ENCODE measurements at regions not wholly inside any gene's neighbourhood (a gene's known extent, or its start where the extent isn't known, plus 50 kb on each side); places are given as distances from the start of the nearest gene placed in this dataset.
"Not testable (repeated sequence)": the region's sequence is repeated elsewhere in the genome, so short reads cannot be mapped to it uniquely, and the experiment has no call there.

- TF ChIP-seq CTCF (conservative IDR thresholded peaks at IDR 0.05) = no peak
- no peak overlapping the region for H3K27ac ChIP-seq
Observed at GRCh38 chr10:107516349-107516748, 351.8 kb upstream of the SORCS1 start.

- not testable (repeated sequence) for H3K27ac ChIP-seq
Observed at GRCh38 chr10:107504011-107504410, 339.5 kb upstream of the SORCS1 start.

- no peak for TF ChIP-seq CTCF (conservative IDR thresholded peaks at IDR 0.05)
- no peak overlapping the region for H3K27ac ChIP-seq
Observed at GRCh38 chr10:107502229-107502985, 337.9 kb upstream of the SORCS1 start.

- no peak for TF ChIP-seq CTCF (conservative IDR thresholded peaks at IDR 0.05)
- H3K27ac ChIP-seq = no peak overlapping the region
Observed at GRCh38 chr10:107498983-107499382, 334.5 kb upstream of the SORCS1 start.

GRCh38 chr10:107497024-107497423 is 332.5 kb upstream of the SORCS1 start:
- TF ChIP-seq CTCF (conservative IDR thresholded peaks at IDR 0.05) = no peak
- H3K27ac ChIP-seq = no peak overlapping the region

GRCh38 chr10:107496594-107496993 is 332.1 kb upstream of the SORCS1 start:
- H3K27ac ChIP-seq = no peak overlapping the region
- no peak for TF ChIP-seq CTCF (conservative IDR thresholded peaks at IDR 0.05)

GRCh38 chr10:107492389-107492788 is 327.9 kb upstream of the SORCS1 start:
- H3K27ac ChIP-seq = no peak overlapping the region
- no peak for TF ChIP-seq CTCF (conservative IDR thresholded peaks at IDR 0.05)

- no peak overlapping the region for H3K27ac ChIP-seq
- no peak for TF ChIP-seq CTCF (conservative IDR thresholded peaks at IDR 0.05)
Observed at GRCh38 chr10:107490389-107490788, 325.9 kb upstream of the SORCS1 start.

Data from VCaP (cell line).